HEK293 (cell line): ENCODE measurements at regions not wholly inside any gene's neighbourhood (a gene's known extent, or its start where the extent isn't known, plus 50 kb on each side); places are given as distances from the start of the nearest gene placed in this dataset.

Source experiments
- CTCF ChIA-PET: fragments of 350-600 bp; formaldehyde crosslinking; extraction: SDS; loops from one replicate; lab custom pipeline; 2021; ENCODE audit warnings: antibody characterized with exemption; lab: Yijun Ruan, JAX
- POLR2A ChIA-PET: fragments of 300-600 bp; formaldehyde crosslinking; extraction: SDS; loops from one replicate; lab custom pipeline; 2020; ENCODE audit warnings: antibody characterized with exemption, inconsistent platforms; lab: Yijun Ruan, JAX
- H3K27ac ChIP-seq: fragments of 200-500 bp; sonication (Bioruptor generic); 2 replicates; pipeline ENCODE4 v1.5.1; 2014; ENCODE audit warnings: low read depth, low read length, control low read depth, inconsistent platforms; ENCODE audit errors: extremely low read depth
- H3K36me3 ChIP-seq, 2 experiments: fragments of 200-500 bp in 1 of 2; sonication (Bioruptor generic) in 1 of 2; 1 replicate in 1 of 2; 2 replicates in 1 of 2; pipeline ENCODE4 v1.5.1; 2014 to 2017; ENCODE audit warnings: inconsistent platforms in 2 of 2, low read length in 2 of 2; ENCODE audit not compliant: control insufficient read depth in 2 of 2, insufficient read depth in 1 of 2
- H3K4me1 ChIP-seq: fragments of 200-500 bp; sonication (Bioruptor generic); 2 replicates; pipeline ENCODE4 v1.5.1; 2014; ENCODE audit warnings: mild to moderate bottlenecking, low read length, inconsistent platforms; ENCODE audit not compliant: control insufficient read depth, insufficient read depth
- H3K4me3 ChIP-seq: 2 replicates; pipeline ENCODE4 v1.5.1; 2011; ENCODE audit warnings: low read depth, mild to moderate bottlenecking, control low read depth, low read length, moderate library complexity
- H3K9me3 ChIP-seq: fragments of 200-500 bp; sonication (Bioruptor generic); 2 replicates; pipeline ENCODE4 v1.5.1; 2014; ENCODE audit warnings: low read depth, low read length, inconsistent platforms; ENCODE audit not compliant: control insufficient read depth, insufficient read depth
- FEZF1 ChIP-seq: fragments of 450-650 bp; formaldehyde crosslinking; IDR thresholded peaks from 2 replicates; pipeline ENCODE4 v1.5.1; 2016; ENCODE audit warnings: missing biosample characterization, missing genetic modification characterization
- GLI2 ChIP-seq: fragments of 450-650 bp; formaldehyde crosslinking; IDR thresholded peaks from 2 replicates; pipeline ENCODE4; 2017; ENCODE audit warnings: missing biosample characterization, missing genetic modification characterization, low read depth, borderline replicate concordance
- KLF16 ChIP-seq: fragments of 450-650 bp; formaldehyde crosslinking; IDR thresholded peaks from 2 replicates; pipeline ENCODE4 v1.5.1; 2017; ENCODE audit warnings: missing biosample characterization, missing genetic modification characterization
- KLF17 ChIP-seq: fragments of 450-650 bp; formaldehyde crosslinking; IDR thresholded peaks from 2 replicates; pipeline ENCODE4 v1.5.1; 2016; ENCODE audit warnings: missing biosample characterization, missing genetic modification characterization
- ZBTB1 ChIP-seq: fragments of 450-650 bp; formaldehyde crosslinking; IDR thresholded peaks from 2 replicates; pipeline ENCODE4 v1.5.1; 2016; ENCODE audit warnings: missing biosample characterization, missing genetic modification characterization
- ZBTB21 ChIP-seq: fragments of 450-650 bp; formaldehyde crosslinking; IDR thresholded peaks from 2 replicates; pipeline ENCODE4 v1.5.1; 2017; ENCODE audit warnings: missing biosample characterization, missing genetic modification characterization
- ZNF10 ChIP-seq: fragments of 450-650 bp; formaldehyde crosslinking; IDR thresholded peaks from 2 replicates; pipeline ENCODE4 v1.5.1; 2017; ENCODE audit warnings: missing biosample characterization, missing genetic modification characterization
- ZNF132 ChIP-seq: fragments of 450-650 bp; formaldehyde crosslinking; IDR thresholded peaks from 2 replicates; pipeline ENCODE4 v1.5.1; 2017; ENCODE audit warnings: missing biosample characterization, missing genetic modification characterization, borderline replicate concordance
- ZNF133 ChIP-seq: fragments of 450-650 bp; formaldehyde crosslinking; IDR thresholded peaks from 2 replicates; pipeline ENCODE4 v1.5.1; 2016; ENCODE audit warnings: missing biosample characterization, missing genetic modification characterization
- ZNF184 ChIP-seq: fragments of 450-650 bp; IDR thresholded peaks from 2 replicates; pipeline ENCODE4 v1.5.1; 2018; ENCODE audit warnings: missing biosample characterization, mild to moderate bottlenecking, missing genetic modification characterization
- ZNF214 ChIP-seq: fragments of 450-650 bp; formaldehyde crosslinking; IDR thresholded peaks from 2 replicates; pipeline ENCODE4 v1.5.1; 2017; ENCODE audit warnings: missing biosample characterization, mild to moderate bottlenecking, missing genetic modification characterization, borderline replicate concordance
- ZNF24 ChIP-seq: fragments of 450-650 bp; formaldehyde crosslinking; IDR thresholded peaks from 2 replicates; pipeline ENCODE4 v1.5.1; 2016; ENCODE audit warnings: missing biosample characterization, missing genetic modification characterization
- ZNF362 ChIP-seq: fragments of 450-650 bp; formaldehyde crosslinking; IDR thresholded peaks from 2 replicates; pipeline ENCODE4 v1.5.1; 2016; ENCODE audit warnings: missing biosample characterization, missing genetic modification characterization
- ZNF423 ChIP-seq: fragments of 450-650 bp; formaldehyde crosslinking; IDR thresholded peaks from 2 replicates; pipeline ENCODE4 v1.5.1; 2016; ENCODE audit warnings: missing biosample characterization, missing genetic modification characterization
- ZNF561 ChIP-seq: fragments of 450-650 bp; IDR thresholded peaks from 2 replicates; pipeline ENCODE4 v1.5.1; 2018; ENCODE audit warnings: missing biosample characterization, missing genetic modification characterization, borderline replicate concordance
- ZNF571 ChIP-seq: fragments of 450-650 bp; formaldehyde crosslinking; IDR thresholded peaks from 2 replicates; pipeline ENCODE4 v1.5.0; 2017; ENCODE audit warnings: missing biosample characterization, missing genetic modification characterization
- ZNF692 ChIP-seq: fragments of 450-650 bp; formaldehyde crosslinking; IDR thresholded peaks from 2 replicates; pipeline ENCODE4 v1.5.1; 2016; ENCODE audit warnings: missing biosample characterization, missing genetic modification characterization
- ZNF785 ChIP-seq: fragments of 450-650 bp; formaldehyde crosslinking; IDR thresholded peaks from 2 replicates; pipeline ENCODE4 v1.5.1; 2016; ENCODE audit warnings: missing biosample characterization, missing genetic modification characterization
- TF ChIP-seq, protein P1 (sequence below): sonication (generic); formaldehyde crosslinking; IDR thresholded peaks from 2 replicates; pipeline ENCODE4 v1.8.1; 2022; ENCODE audit warnings: mild to moderate bottlenecking, moderate library complexity, missing genetic modification reagents
- TF ChIP-seq, protein P2 (sequence below): fragments of 450-650 bp; formaldehyde crosslinking; IDR thresholded peaks from 2 replicates; pipeline ENCODE4 v1.5.1; 2016; ENCODE audit warnings: missing biosample characterization, missing genetic modification characterization
- TF ChIP-seq, protein P3 (sequence below): IDR thresholded peaks from 2 replicates; pipeline ENCODE4 v1.6.1; 2011; ENCODE audit warnings: mild to moderate bottlenecking, low read depth, low read length, borderline replicate concordance

DNA sequence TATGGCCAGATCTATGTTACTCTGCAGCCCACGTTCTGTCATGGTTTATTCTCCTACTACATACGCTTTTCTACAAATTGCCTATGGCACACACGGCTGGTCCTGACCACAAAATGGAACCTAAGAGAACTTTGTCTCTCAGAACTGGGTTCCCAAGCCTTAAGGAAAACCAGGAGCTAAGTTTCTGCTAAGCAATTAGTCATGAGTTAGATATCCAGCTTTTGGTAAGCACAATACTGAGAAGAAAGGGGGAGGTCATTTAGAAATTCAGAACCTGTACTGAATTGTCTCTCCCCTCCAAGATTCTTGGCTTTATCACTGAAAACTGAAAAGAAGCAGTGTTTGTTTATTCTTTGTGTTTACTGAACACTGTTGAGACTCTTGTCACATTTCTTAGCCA, 283.5 kb upstream of the TANK start (continued):
- TF ChIP-seq ZNF692 (tag by site-specific recombination) (no peak), ZBTB21 (tag by site-specific recombination) (no peak), ZNF785 (tag by site-specific recombination) (no peak), KLF16 (tag by site-specific recombination) (no peak), ZNF423 (tag by site-specific recombination) (no peak), ZNF133 (tag by site-specific recombination) (no peak), ZNF184 (tag by site-specific recombination) (no peak), ZNF571 (no peak)

GRCh38 chr2:160878618-160879017, 281.6 kb upstream of the TANK start:
- TF ChIP-seq KLF17 (tag by site-specific recombination) (no peak), ZNF362 (tag by site-specific recombination) (no peak), ZNF10 (tag by site-specific recombination) (no peak), FEZF1 (tag by site-specific recombination) (no peak), ZNF24 (tag by site-specific recombination) (no peak), ZNF132 (tag by site-specific recombination) (no peak)
- TF ChIP-seq, protein P1, sequence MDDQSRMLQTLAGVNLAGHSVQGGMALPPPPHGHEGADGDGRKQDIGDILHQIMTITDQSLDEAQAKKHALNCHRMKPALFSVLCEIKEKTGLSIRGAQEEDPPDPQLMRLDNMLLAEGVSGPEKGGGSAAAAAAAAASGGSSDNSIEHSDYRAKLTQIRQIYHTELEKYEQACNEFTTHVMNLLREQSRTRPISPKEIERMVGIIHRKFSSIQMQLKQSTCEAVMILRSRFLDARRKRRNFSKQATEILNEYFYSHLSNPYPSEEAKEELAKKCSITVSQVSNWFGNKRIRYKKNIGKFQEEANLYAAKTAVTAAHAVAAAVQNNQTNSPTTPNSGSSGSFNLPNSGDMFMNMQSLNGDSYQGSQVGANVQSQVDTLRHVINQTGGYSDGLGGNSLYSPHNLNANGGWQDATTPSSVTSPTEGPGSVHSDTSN (CRISPR knock-in tag): no peak
- POLR2A ChIA-PET: no interaction called here
- Histone ChIP-seq H3K36me3 (no peaks in the 10 kb centered on the region), H3K4me3 (no peak overlapping the region), H3K4me1 (no peaks in the 10 kb centered on the region), H3K27ac (no peak overlapping the region), H3K9me3 (no peaks in the 10 kb centered on the region)
- CTCF ChIA-PET: no interaction called here

DNA sequence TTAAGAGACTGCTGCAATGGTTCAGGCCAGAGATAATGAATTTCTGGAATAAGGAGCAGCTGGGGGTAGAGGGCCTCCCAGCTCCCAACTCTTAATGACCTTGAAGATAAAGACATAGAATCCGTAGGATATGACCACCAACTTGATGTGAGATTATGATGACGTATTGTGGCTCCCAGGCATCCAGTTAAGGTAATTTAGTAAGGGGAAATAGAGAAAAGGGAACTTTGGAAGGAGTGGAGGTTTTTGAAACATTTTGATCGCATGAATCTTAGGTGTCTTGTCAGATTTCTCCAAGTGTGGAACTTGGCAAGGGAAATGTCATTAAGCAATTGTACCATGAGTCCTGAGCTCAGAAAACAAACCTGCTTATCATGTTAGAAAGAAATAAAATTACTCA, 277.3 kb upstream of the TANK start:
- Histone ChIP-seq H3K9me3 (no peaks in the 10 kb centered on the region), H3K27ac (no peak overlapping the region), H3K4me1 (no peaks in the 10 kb centered on the region), H3K4me3 (no peak overlapping the region), H3K36me3 (no peaks in the 10 kb centered on the region)
- ChIA-PET POLR2A (no interaction called here), CTCF (interaction anchor here (1.2 kb wide), 1 partner anchor 112 kb away, joined by 3 read pairs; no protein-coding TSS in a partner anchor)
- TF ChIP-seq, protein P2, sequence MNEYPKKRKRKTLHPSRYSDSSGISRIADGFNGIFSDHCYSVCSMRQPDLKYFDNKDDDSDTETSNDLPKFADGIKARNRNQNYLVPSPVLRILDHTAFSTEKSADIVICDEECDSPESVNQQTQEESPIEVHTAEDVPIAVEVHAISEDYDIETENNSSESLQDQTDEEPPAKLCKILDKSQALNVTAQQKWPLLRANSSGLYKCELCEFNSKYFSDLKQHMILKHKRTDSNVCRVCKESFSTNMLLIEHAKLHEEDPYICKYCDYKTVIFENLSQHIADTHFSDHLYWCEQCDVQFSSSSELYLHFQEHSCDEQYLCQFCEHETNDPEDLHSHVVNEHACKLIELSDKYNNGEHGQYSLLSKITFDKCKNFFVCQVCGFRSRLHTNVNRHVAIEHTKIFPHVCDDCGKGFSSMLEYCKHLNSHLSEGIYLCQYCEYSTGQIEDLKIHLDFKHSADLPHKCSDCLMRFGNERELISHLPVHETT: no peak
- TF ChIP-seq GLI2: no peak
- TF ChIP-seq, protein P3, sequence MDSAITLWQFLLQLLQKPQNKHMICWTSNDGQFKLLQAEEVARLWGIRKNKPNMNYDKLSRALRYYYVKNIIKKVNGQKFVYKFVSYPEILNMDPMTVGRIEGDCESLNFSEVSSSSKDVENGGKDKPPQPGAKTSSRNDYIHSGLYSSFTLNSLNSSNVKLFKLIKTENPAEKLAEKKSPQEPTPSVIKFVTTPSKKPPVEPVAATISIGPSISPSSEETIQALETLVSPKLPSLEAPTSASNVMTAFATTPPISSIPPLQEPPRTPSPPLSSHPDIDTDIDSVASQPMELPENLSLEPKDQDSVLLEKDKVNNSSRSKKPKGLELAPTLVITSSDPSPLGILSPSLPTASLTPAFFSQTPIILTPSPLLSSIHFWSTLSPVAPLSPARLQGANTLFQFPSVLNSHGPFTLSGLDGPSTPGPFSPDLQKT: no peak
- no peak for TF ChIP-seq ZNF561
- TF ChIP-seq ZNF214 (tag by site-specific recombination): no peak
- TF ChIP-seq ZBTB1 (tag by site-specific recombination): no peak
